Stimulated activated naive CD8-positive, alpha-beta T cell treated with anti-CD3 and anti-CD28 coated beads, Interleukin-15, amount 100 ng/mL, for 72 hours (primary cell): ENCODE measurements at regions not wholly inside any gene's neighbourhood (a gene's known extent, or its start where the extent isn't known, plus 50 kb on each side); places are given as distances from the start of the nearest gene placed in this dataset.

ENCODE experiments used
- ATAC-seq: fragments of 150-1000 bp; cut with Tn5 transposase; 2 replicates; pipeline ENCODE4 v1.10.0; 2021; ENCODE audit warnings: mild to moderate bottlenecking, moderate library complexity
- DNase-seq, 2 donors: peaks; one replicate each; pipeline ENCODE4 v3.0.0; 2021 to 2022
- H3K27ac Mint-ChIP-seq, 2 donors: one replicate each; pipeline ENCODE4 v1.8.0; 2022; ENCODE audit warnings: mild to moderate bottlenecking in 2 of 2, mixed read lengths in 2 of 2, moderate library complexity in 2 of 2
- H3K27me3 Mint-ChIP-seq: one replicate; pipeline ENCODE4 v1.8.0; 2022; ENCODE audit warnings: mixed read lengths
- H3K4me1 Mint-ChIP-seq: one replicate; pipeline ENCODE4 v1.8.0; 2022; ENCODE audit warnings: mild to moderate bottlenecking, mixed read lengths
- H3K4me3 Mint-ChIP-seq, 2 donors: one replicate each; pipeline ENCODE4 v1.8.0; 2022; ENCODE audit warnings: mild to moderate bottlenecking in 2 of 2, mixed read lengths in 2 of 2, moderate library complexity in 1 of 2
- H3K9me3 Mint-ChIP-seq, 2 donors: one replicate each; pipeline ENCODE4 v1.8.0; 2022; ENCODE audit warnings: mixed read lengths in 2 of 2

- Mint-ChIP-seq H3K4me3 (no peak overlapping the region), H3K4me1 (peaks cover 18% of the 10 kb centered on the region), H3K27me3 (no peaks in the 10 kb centered on the region), H3K27ac (no peak overlapping the region), H3K9me3 (no peaks in the 10 kb centered on the region)
- ATAC-seq (no peak), DNase-seq (no peak)
Measured at GRCh38 chr2:196336207-196336606, 164.8 kb upstream of the STK17B start.

- peaks cover 13% of the 10 kb centered on the region for H3K4me1 Mint-ChIP-seq
- H3K9me3 Mint-ChIP-seq, result no peaks in the 10 kb centered on the region
- DNase-seq (no peak), ATAC-seq (no peak)
- H3K27ac Mint-ChIP-seq, result no peak overlapping the region
- H3K4me3 Mint-ChIP-seq, result no peak overlapping the region
- no peaks in the 10 kb centered on the region for H3K27me3 Mint-ChIP-seq
Measured at GRCh38 chr2:196336715-196337114, 165.3 kb upstream of the STK17B start.

GRCh38 chr2:196337208-196337953 lies 166.0 kb upstream of the STK17B start:
- DNase-seq (peak; percentile 15 to 25), ATAC-seq (peak; percentile 52)
- Mint-ChIP-seq H3K9me3 (no peaks in the 10 kb centered on the region), H3K27ac (no peak overlapping the region), H3K4me3 (no peak overlapping the region), H3K27me3 (no peaks in the 10 kb centered on the region), H3K4me1 (peaks cover 10% of the 10 kb centered on the region)

GRCh38 chr2:196338440-196338839 lies 167.1 kb upstream of the STK17B start:
- Mint-ChIP-seq H3K27me3 (no peaks in the 10 kb centered on the region), H3K4me1 (peaks cover 10% of the 10 kb centered on the region), H3K27ac (no peak overlapping the region), H3K4me3 (no peak overlapping the region), H3K9me3 (no peaks in the 10 kb centered on the region)
- ATAC-seq (no peak), DNase-seq (no peak)

GRCh38 chr2:196341277-196341841 lies 170.0 kb upstream of the STK17B start:
- ATAC-seq (no peak), DNase-seq (no peak)
- Mint-ChIP-seq H3K27me3 (no peaks in the 10 kb centered on the region), H3K27ac (no peak overlapping the region), H3K4me1 (peaks cover 9% of the 10 kb centered on the region), H3K9me3 (no peaks in the 10 kb centered on the region), H3K4me3 (no peak overlapping the region)

- Mint-ChIP-seq H3K27me3 (no peaks in the 10 kb centered on the region), H3K4me3 (no peak overlapping the region), H3K4me1 (no peaks in the 10 kb centered on the region), H3K9me3 (no peaks in the 10 kb centered on the region), H3K27ac (no peak overlapping the region)
- ATAC-seq (no peak), DNase-seq (no peak)
Measured at GRCh38 chr2:196344397-196344796, 173.0 kb upstream of the STK17B start.

- Mint-ChIP-seq H3K4me3 (no peak overlapping the region), H3K27ac (no peak overlapping the region)
- ATAC-seq, result no peak
Measured at GRCh38 chr2:196353717-196354116, 182.3 kb upstream of the STK17B start.

GRCh38 chr2:196354186-196354585 lies 182.8 kb upstream of the STK17B start:
- no peak for DNase-seq
- ATAC-seq, result no peak
- Mint-ChIP-seq H3K27ac (no peak overlapping the region), H3K4me1 (no peaks in the 10 kb centered on the region), H3K4me3 (no peak overlapping the region), H3K9me3 (peaks cover 9 to 14% of the 10 kb centered on the region in 2 donors), H3K27me3 (no peaks in the 10 kb centered on the region)

More at GRCh38 chr2:196353717-196354116, 182.3 kb upstream of the STK17B start:
- H3K27me3 Mint-ChIP-seq, result no peaks in the 10 kb centered on the region
- no peak for DNase-seq
- peaks cover 9 to 14% of the 10 kb centered on the region in 2 donors for H3K9me3 Mint-ChIP-seq
- no peaks in the 10 kb centered on the region for H3K4me1 Mint-ChIP-seq

- H3K27me3 Mint-ChIP-seq, result no peaks in the 10 kb centered on the region
- ATAC-seq (no peak), DNase-seq (no peak)
- H3K4me1 Mint-ChIP-seq, result no peaks in the 10 kb centered on the region
- no peak overlapping the region for H3K4me3 Mint-ChIP-seq
- H3K27ac Mint-ChIP-seq, result no peak overlapping the region
- peaks cover 9 to 14% of the 10 kb centered on the region in 2 donors for H3K9me3 Mint-ChIP-seq
Measured at GRCh38 chr2:196356332-196356731, 185.0 kb upstream of the STK17B start.

GRCh38 chr2:196360650-196361049 lies 189.3 kb upstream of the STK17B start:
- no peak for ATAC-seq
- Mint-ChIP-seq H3K4me1 (peaks cover 5% of the 10 kb centered on the region), H3K27ac (no peak overlapping the region), H3K9me3 (no peaks in the 10 kb centered on the region), H3K27me3 (no peaks in the 10 kb centered on the region), H3K4me3 (no peak overlapping the region)
- DNase-seq, result no peak

GRCh38 chr2:196361606-196362326 lies 190.4 kb upstream of the STK17B start:
- no peak overlapping the region for H3K27ac Mint-ChIP-seq
- H3K9me3 Mint-ChIP-seq, result no peaks in the 10 kb centered on the region
- ATAC-seq (no peak), DNase-seq (no peak)
- no peaks in the 10 kb centered on the region for H3K27me3 Mint-ChIP-seq
- peaks cover 11% of the 10 kb centered on the region for H3K4me1 Mint-ChIP-seq
- H3K4me3 Mint-ChIP-seq, result no peak overlapping the region

GRCh38 chr2:196362973-196363549 lies 191.7 kb upstream of the STK17B start:
- Mint-ChIP-seq H3K27me3 (no peaks in the 10 kb centered on the region), H3K9me3 (peaks cover 5 to 8% of the 10 kb centered on the region in 2 donors), H3K4me1 (peaks cover 11% of the 10 kb centered on the region), H3K27ac (no peak overlapping the region), H3K4me3 (no peak overlapping the region)
- DNase-seq, result no peak
- ATAC-seq, result no peak

- no peak for ATAC-seq
- H3K4me3 Mint-ChIP-seq, result no peak overlapping the region
Measured at GRCh38 chr2:196365145-196365544, 193.8 kb upstream of the STK17B start.

GRCh38 chr2:196365923-196366322 lies 194.5 kb upstream of the STK17B start:
- Mint-ChIP-seq H3K4me1 (peaks cover 11% of the 10 kb centered on the region), H3K27ac (no peak overlapping the region), H3K4me3 (no peak overlapping the region), H3K9me3 (peaks cover 12 to 31% of the 10 kb centered on the region in 2 donors), H3K27me3 (no peaks in the 10 kb centered on the region)
- no peak for DNase-seq
- ATAC-seq, result peak; percentile 46

More at GRCh38 chr2:196365145-196365544, 193.8 kb upstream of the STK17B start:
- H3K4me1 Mint-ChIP-seq, result peaks cover 11% of the 10 kb centered on the region
- H3K27ac Mint-ChIP-seq, result no peak overlapping the region
- H3K27me3 Mint-ChIP-seq, result no peaks in the 10 kb centered on the region
- H3K9me3 Mint-ChIP-seq, result peaks cover 12 to 26% of the 10 kb centered on the region in 2 donors
- no peak for DNase-seq

- no peak for ATAC-seq
- no peak overlapping the region for H3K27ac Mint-ChIP-seq
- DNase-seq, result no peak
- no peaks in the 10 kb centered on the region for H3K27me3 Mint-ChIP-seq
- peaks cover 12 to 31% of the 10 kb centered on the region in 2 donors for H3K9me3 Mint-ChIP-seq
- H3K4me1 Mint-ChIP-seq, result peaks cover 11% of the 10 kb centered on the region
- no peak overlapping the region for H3K4me3 Mint-ChIP-seq
Measured at GRCh38 chr2:196367633-196368032, 196.3 kb upstream of the STK17B start.
